GM04503 (cell line): ENCODE measurements at regions not wholly inside any gene's neighbourhood (a gene's known extent, or its start where the extent isn't known, plus 50 kb on each side); places are given as distances from the start of the nearest gene placed in this dataset.

Experiments
- DNase-seq: peaks from one replicate; pipeline ENCODE4 v3.0.0-alpha.2; 2012; ENCODE audit warnings: low read depth

DNA sequence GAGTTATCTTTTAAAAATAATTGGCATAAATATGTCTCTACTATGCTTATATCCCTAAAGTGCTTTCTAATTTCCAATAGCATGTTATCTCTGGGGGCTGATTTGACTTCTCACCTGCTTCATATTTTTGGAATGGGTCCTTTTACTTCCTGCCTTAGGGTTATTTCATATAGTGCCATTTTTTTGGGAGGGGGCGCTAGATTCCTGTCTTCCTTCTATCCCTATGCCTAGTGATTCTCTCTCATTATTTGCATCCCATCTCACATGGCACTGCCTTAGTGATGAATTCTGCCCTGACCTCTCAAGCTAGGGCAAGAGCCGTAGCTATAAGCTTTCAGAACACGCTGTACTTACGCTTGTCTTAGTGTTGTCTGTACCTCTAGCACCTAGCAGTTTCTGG, 150.3 kb upstream of the SLITRK3 start:
- no peak for DNase-seq

GRCh38 chr3:165343185-165343584, 147.0 kb upstream of the SLITRK3 start:
- DNase-seq: no peak

DNA sequence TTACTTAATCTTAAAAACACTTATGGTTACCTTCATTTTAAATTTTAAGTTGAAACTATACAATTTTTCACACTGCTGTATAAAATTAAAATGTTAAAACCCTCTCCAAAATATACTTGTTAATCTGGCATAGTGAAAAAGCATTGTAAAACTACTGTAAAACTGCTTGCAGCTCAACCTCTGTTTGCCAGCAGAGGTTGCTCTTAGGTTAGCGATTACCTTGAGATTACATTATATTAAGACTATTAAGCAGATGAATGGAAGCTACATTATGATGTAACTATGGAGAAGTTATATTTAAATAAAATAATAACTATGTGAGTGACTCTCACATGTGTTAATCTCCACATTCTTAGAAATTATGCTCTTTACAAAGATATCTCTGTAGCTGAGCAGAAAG, 143.6 kb upstream of the SLITRK3 start:
- DNase-seq: no peak

- no peak for DNase-seq
These were observed 140.6 kb upstream of the SLITRK3 start for GRCh38 chr3:165336786-165337185.
